Large intestine (tissue), 3 donors: ENCODE measurements at regions not wholly inside any gene's neighbourhood (a gene's known extent, or its start where the extent isn't known, plus 50 kb on each side); places are given as distances from the start of the nearest gene placed in this dataset.

Experiments used
- DNase-seq, 2 donors: peaks; one replicate each; pipeline versions ENCODE4 v3.0.0 to v3.0.0-alpha.2; 2013
- H3K27ac ChIP-seq: one replicate; pipeline ENCODE4 v1.5.1; 2013; ENCODE audit warnings: low read length
- H3K27me3 ChIP-seq: 2 replicates; pipeline ENCODE4 v1.6.1; 2013; ENCODE audit warnings: low read length; ENCODE audit not compliant: control insufficient read depth, insufficient read depth
- H3K36me3 ChIP-seq: 2 replicates; pipeline ENCODE4 v1.6.1; 2013; ENCODE audit warnings: low read length; ENCODE audit not compliant: control insufficient read depth, insufficient read depth
- H3K4me1 ChIP-seq: one replicate; pipeline ENCODE4 v1.6.1; 2013; ENCODE audit warnings: low read length; ENCODE audit not compliant: control insufficient read depth, insufficient read depth
- H3K4me3 ChIP-seq: one replicate; pipeline ENCODE4 v1.5.1; 2013; ENCODE audit warnings: low read length
- H3K9me3 ChIP-seq: one replicate; pipeline ENCODE4 v1.6.1; 2013; ENCODE audit warnings: mild to moderate bottlenecking, low read depth, low read length, moderate library complexity; ENCODE audit not compliant: control insufficient read depth
- WGBS: methylation state at CpG from one replicate; pipeline ENCODE4 v1.1.5; 2013; ENCODE audit warnings: low lambda C conversion rate; ENCODE audit not compliant: insufficient coverage; 5-methylcytosine and 5-hydroxymethylcytosine counted together

DNA sequence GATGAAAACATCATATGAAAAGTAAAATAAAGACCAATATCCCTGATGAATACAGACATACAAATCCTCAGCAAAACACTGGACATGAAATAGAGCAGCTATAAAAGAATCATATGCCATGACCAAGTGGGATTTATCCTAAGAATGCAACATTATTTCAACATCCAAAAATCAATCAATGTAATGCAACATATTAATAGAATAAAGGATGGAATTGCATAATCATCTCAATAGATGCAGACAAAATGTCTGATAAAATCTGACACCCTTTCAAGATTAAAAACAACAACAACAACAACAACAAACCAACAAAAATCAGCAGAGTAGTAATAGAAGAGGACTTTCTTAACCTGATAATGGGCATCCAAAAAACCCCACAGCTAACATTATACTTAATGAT, 63.8 kb upstream of the IL1R1 start:
- no peaks in the 10 kb centered on the region for H3K9me3 ChIP-seq

DNA sequence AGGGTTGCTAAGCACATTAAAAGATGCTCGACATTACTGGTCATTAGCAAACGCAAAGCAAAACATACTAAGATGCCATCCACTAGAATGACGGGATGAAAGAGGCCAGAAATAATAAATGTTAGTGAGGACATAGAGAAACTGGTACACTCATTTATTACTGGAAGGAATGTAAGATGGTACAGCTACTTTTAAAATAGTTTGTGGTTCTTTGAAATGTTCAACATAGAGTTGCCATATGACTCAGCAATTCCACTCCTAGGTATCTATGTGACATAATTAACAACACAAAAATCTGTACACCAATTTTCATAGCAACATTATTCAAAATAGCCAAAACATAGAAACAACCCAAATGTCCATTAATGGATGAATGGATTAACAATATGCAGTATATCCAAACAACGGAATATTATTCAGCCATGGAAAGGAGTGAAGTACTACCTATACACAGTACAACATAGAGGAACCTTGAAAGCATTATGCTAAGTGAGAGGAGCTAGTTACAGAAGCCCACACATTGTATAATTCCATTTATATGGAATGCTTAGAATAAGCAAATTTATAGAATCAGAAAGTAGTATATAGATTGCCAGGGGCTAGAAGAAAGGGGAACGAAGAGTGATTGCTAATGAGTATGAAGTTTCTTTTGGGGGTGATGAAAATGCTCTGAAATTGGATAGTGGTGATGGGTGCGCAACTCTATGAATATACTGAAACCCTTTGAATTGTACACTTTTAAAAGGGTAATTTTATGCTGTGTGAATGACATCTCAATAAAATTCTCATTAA, 61.9 kb upstream of the IL1R1 start:
- Histone ChIP-seq H3K4me3 (no peak overlapping the region), H3K27ac (no peak overlapping the region), H3K9me3 (no peaks in the 10 kb centered on the region), H3K27me3 (no peaks in the 10 kb centered on the region), H3K36me3 (no peaks in the 10 kb centered on the region), H3K4me1 (no peaks in the 10 kb centered on the region)
- DNase-seq = no peak
- 93% methylated on average over 4 of the region's 6 CpGs for WGBS

More for the DNA sequence above, 63.8 kb upstream of the IL1R1 start:
- Histone ChIP-seq H3K4me1 (no peaks in the 10 kb centered on the region), H3K36me3 (no peaks in the 10 kb centered on the region), H3K4me3 (no peak overlapping the region), H3K27me3 (no peaks in the 10 kb centered on the region), H3K27ac (no peak overlapping the region)
- no peak for DNase-seq

DNA sequence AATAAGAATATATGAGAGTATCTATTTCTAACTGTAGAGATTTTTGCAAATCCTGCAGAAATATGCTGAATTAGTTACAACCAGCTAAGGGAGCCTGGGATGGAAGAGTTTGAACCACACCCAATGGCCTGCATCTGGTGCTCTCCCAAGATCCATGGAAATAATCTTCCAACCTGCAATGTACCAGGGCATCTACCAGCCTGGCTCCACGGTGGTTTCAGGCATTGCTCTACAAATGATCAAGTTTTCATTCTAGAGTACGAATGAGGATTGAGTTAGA, 61.4 kb upstream of the IL1R1 start:
- no peak for DNase-seq
- Histone ChIP-seq H3K4me1 (no peaks in the 10 kb centered on the region), H3K27ac (no peak overlapping the region), H3K9me3 (no peaks in the 10 kb centered on the region), H3K36me3 (no peaks in the 10 kb centered on the region), H3K27me3 (no peaks in the 10 kb centered on the region), H3K4me3 (no peak overlapping the region)
- no CpG with 5 or more reads among the region's 2 CpGs for WGBS

- Histone ChIP-seq H3K27me3 (no peaks in the 10 kb centered on the region), H3K4me1 (no peaks in the 10 kb centered on the region), H3K4me3 (no peak overlapping the region), H3K27ac (no peak overlapping the region), H3K9me3 (no peaks in the 10 kb centered on the region), H3K36me3 (no peaks in the 10 kb centered on the region)
- DNase-seq = no peak
- WGBS = no CpG with 5 or more reads among the region's 5 CpGs
Observed at GRCh38 chr2:102081606-102082005, 60.9 kb upstream of the IL1R1 start.

GRCh38 chr2:102082571-102083392, 59.8 kb upstream of the IL1R1 start:
- H3K27ac ChIP-seq = peak overlapping the region; percentile 1
- H3K27me3 ChIP-seq = no peaks in the 10 kb centered on the region
- WGBS = 70% methylated on average over 2 of the region's 10 CpGs
- no peaks in the 10 kb centered on the region for H3K4me1 ChIP-seq
- no peaks in the 10 kb centered on the region for H3K9me3 ChIP-seq
- DNase-seq = peak in 1 of 2 donors; percentile 45
- H3K36me3 ChIP-seq = no peaks in the 10 kb centered on the region
- H3K4me3 ChIP-seq = no peak overlapping the region

- H3K4me3 ChIP-seq = no peak overlapping the region
- no peaks in the 10 kb centered on the region for H3K36me3 ChIP-seq
- no peaks in the 10 kb centered on the region for H3K4me1 ChIP-seq
- no peaks in the 10 kb centered on the region for H3K27me3 ChIP-seq
- no peaks in the 10 kb centered on the region for H3K9me3 ChIP-seq
- no peak overlapping the region for H3K27ac ChIP-seq
- WGBS = no CpG with 5 or more reads among the region's 3 CpGs
- no peak for DNase-seq
Observed at GRCh38 chr2:102083393-102083703, 59.2 kb upstream of the IL1R1 start.

DNA sequence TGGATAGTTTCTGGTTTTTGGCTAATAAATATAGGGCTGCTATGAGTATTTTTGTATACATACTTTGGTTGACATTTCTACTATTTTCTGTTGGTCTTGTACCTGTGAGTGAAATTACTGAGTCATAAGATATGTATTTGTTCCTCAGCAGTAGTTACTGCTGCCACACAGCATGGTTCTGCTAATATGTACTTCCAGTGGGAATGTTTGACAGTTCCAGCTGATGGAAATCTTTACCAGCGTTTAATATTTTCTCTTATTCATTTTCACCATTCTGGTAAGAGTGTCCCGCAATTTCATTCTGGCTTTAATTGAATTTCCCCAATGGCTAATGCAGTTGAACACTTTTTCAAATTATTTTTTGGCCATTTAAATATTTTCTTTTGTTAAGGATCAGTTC, 57.9 kb upstream of the IL1R1 start:
- no peaks in the 10 kb centered on the region for H3K36me3 ChIP-seq
- H3K27ac ChIP-seq = no peak overlapping the region
- no peak for DNase-seq
- no peaks in the 10 kb centered on the region for H3K9me3 ChIP-seq
- H3K4me1 ChIP-seq = no peaks in the 10 kb centered on the region
- H3K27me3 ChIP-seq = no peaks in the 10 kb centered on the region
- H3K4me3 ChIP-seq = no peak overlapping the region
- 86% methylated on average over 1 of the region's 2 CpGs for WGBS

DNA sequence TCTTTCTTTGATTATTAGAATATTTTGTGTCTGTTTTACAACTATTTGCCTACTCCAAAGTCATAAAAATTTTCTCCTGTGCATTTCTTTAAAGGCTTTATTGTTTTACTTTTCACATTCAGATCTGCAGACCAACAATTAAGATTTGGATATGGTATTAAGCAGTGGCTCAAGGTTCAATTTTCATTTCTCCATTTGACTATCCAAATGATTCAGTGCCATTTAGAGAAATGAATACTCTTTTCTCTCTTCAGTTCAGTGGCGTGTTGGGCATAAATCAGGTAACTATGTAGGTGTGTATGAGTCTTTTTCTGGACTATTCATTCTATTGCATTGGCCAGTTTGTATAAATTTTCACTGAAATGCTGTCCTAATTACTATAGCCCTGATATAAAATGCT, 57.3 kb upstream of the IL1R1 start:
- Histone ChIP-seq H3K36me3 (no peaks in the 10 kb centered on the region), H3K9me3 (no peaks in the 10 kb centered on the region), H3K4me1 (no peaks in the 10 kb centered on the region), H3K27me3 (no peaks in the 10 kb centered on the region), H3K4me3 (no peak overlapping the region), H3K27ac (no peak overlapping the region)
- no CpG with 5 or more reads among the region's 1 CpG for WGBS
- DNase-seq = no peak

- Histone ChIP-seq H3K4me1 (no peaks in the 10 kb centered on the region), H3K36me3 (no peaks in the 10 kb centered on the region), H3K4me3 (no peak overlapping the region), H3K27ac (no peak overlapping the region), H3K9me3 (no peaks in the 10 kb centered on the region), H3K27me3 (no peaks in the 10 kb centered on the region)
- no peak for DNase-seq
- WGBS = 76% methylated on average over 5 of the region's 6 CpGs
Observed at GRCh38 chr2:102086150-102086872, 56.2 kb upstream of the IL1R1 start.

DNA sequence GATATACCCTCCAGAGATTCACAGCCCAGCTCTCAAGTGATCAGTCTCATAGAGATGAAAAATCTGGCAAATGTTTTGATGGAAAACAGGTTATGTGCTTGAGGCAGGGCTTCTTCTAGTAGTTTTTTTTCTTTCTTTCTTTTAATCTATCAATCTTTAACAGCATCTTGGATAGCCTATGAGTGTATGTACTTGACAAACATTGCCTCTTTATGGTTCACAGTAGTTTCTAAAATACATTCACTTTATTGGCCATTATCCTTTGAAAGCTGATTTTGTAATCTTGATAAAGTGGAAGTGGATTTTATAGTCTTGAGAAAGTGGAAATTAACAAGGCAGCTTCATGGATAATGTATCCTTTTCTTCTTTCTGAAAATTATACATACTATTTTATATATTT, 51.4 kb upstream of the IL1R1 start:
- no peak overlapping the region for H3K4me3 ChIP-seq
- no peaks in the 10 kb centered on the region for H3K27me3 ChIP-seq
- H3K27ac ChIP-seq = no peak overlapping the region
- H3K9me3 ChIP-seq = peaks cover 2% of the 10 kb centered on the region
- no peaks in the 10 kb centered on the region for H3K36me3 ChIP-seq
- H3K4me1 ChIP-seq = no peaks in the 10 kb centered on the region
- no peak for DNase-seq
